NCI-H187 (cell line): ENCODE measurements at regions not wholly inside any gene's neighbourhood (a gene's known extent, or its start where the extent isn't known, plus 50 kb on each side); places are given as distances from the start of the nearest gene placed in this dataset.
"Not testable (repeated sequence)": the region's sequence is repeated elsewhere in the genome, so short reads cannot be mapped to it uniquely, and the experiment has no call there.

Experiments
- DNase-seq, 2 experiments: peaks; one replicate each; lab custom pipeline; 2025; lab: John Stamatoyannopoulos, UW

GRCh38 chr16:6853565-6853964, 479.1 kb upstream of the RBFOX1 start:
- no peak for DNase-seq

- DNase-seq = no peak
Measured at GRCh38 chr16:6852643-6853225, 479.9 kb upstream of the RBFOX1 start.

GRCh38 chr16:6846452-6846851, 486.2 kb upstream of the RBFOX1 start:
- DNase-seq = no peak

GRCh38 chr16:6841392-6841791, 491.3 kb upstream of the RBFOX1 start:
- no peak for DNase-seq

GRCh38 chr16:6837722-6838121, 494.9 kb upstream of the RBFOX1 start:
- DNase-seq = no peak

- DNase-seq = no peak
Measured at GRCh38 chr16:6836766-6837165, 495.9 kb upstream of the RBFOX1 start.

GRCh38 chr16:6835941-6836340, 496.7 kb upstream of the RBFOX1 start:
- DNase-seq = no peak

- no peak for DNase-seq
Measured at GRCh38 chr16:6835516-6835915, 497.1 kb upstream of the RBFOX1 start.

- no peak for DNase-seq
Measured at GRCh38 chr16:6828690-6829089, 504.0 kb upstream of the RBFOX1 start.

GRCh38 chr16:6827931-6828330, 504.7 kb upstream of the RBFOX1 start:
- no peak for DNase-seq

- no peak for DNase-seq
Measured at GRCh38 chr16:6827267-6827666, 505.4 kb upstream of the RBFOX1 start.

- DNase-seq = no peak
Measured at GRCh38 chr16:6822041-6822440, 510.6 kb upstream of the RBFOX1 start.

GRCh38 chr16:6804461-6804860, 528.2 kb upstream of the RBFOX1 start:
- no peak for DNase-seq

- no peak for DNase-seq
Measured at GRCh38 chr16:6803176-6803575, 529.5 kb upstream of the RBFOX1 start.

GRCh38 chr16:6797223-6797622, 535.4 kb upstream of the RBFOX1 start:
- no peak for DNase-seq

GRCh38 chr16:6777624-6778023, 555.0 kb upstream of the RBFOX1 start:
- no peak for DNase-seq

GRCh38 chr16:6775712-6776111, 556.9 kb upstream of the RBFOX1 start:
- no peak for DNase-seq

- no peak for DNase-seq
Measured at GRCh38 chr16:6771956-6772355, 560.7 kb upstream of the RBFOX1 start.

GRCh38 chr16:6753553-6753952, 579.1 kb upstream of the RBFOX1 start:
- no peak for DNase-seq

- no peak for DNase-seq
Measured at GRCh38 chr16:6751191-6751590, 581.5 kb upstream of the RBFOX1 start.

- no peak for DNase-seq
Measured at GRCh38 chr16:6749698-6750097, 582.9 kb upstream of the RBFOX1 start.

GRCh38 chr16:6736302-6736701, 596.3 kb upstream of the RBFOX1 start:
- DNase-seq = not testable (repeated sequence)

- no peak for DNase-seq
Measured at GRCh38 chr16:6735631-6736030, 597.0 kb upstream of the RBFOX1 start.

GRCh38 chr16:6732166-6732565, 600.5 kb upstream of the RBFOX1 start:
- no peak for DNase-seq

GRCh38 chr16:6728381-6728780, 604.3 kb upstream of the RBFOX1 start:
- DNase-seq = no peak
